GM23338 (cell line): ENCODE measurements at regions not wholly inside any gene's neighbourhood (a gene's known extent, or its start where the extent isn't known, plus 50 kb on each side); places are given as distances from the start of the nearest gene placed in this dataset.

Experiments
- ATAC-seq: fragments of 200-7000 bp; cut with Tn5 transposase; 3 replicates; pipeline ENCODE4 v1.9.1; 2020
- DNase-seq: peaks from one replicate; pipeline ENCODE4 v3.0.0-alpha.2; 2015; ENCODE audit warnings: low spot score
- H2AFZ ChIP-seq: fragments of 200-600 bp; sonication (generic); 2 replicates; pipeline ENCODE4 v1.8.0; 2016; ENCODE audit warnings: antibody characterized with exemption, mild to moderate bottlenecking, moderate library complexity
- H3F3A ChIP-seq: fragments of 200-600 bp; sonication (generic); replicated peaks from 2 replicates; pipeline ENCODE4 v1.8.0; 2017; ENCODE audit warnings: antibody characterized with exemption, mixed run types, low read depth
- H3K27ac ChIP-seq: fragments of 200-600 bp; sonication (generic); 2 replicates; pipeline ENCODE4 v1.6.1; 2016; ENCODE audit warnings: low read depth
- H3K27me3 ChIP-seq: fragments of 200-600 bp; sonication (generic); 2 replicates; pipeline ENCODE4 v1.8.0; 2016; ENCODE audit warnings: mild to moderate bottlenecking, mixed run types, moderate library complexity; ENCODE audit not compliant: insufficient read depth
- H3K36me3 ChIP-seq: fragments of 200-600 bp; sonication (generic); 2 replicates; pipeline ENCODE4 v1.8.0; 2016; ENCODE audit warnings: mild to moderate bottlenecking; ENCODE audit not compliant: insufficient read depth
- H3K4me1 ChIP-seq: fragments of 200-600 bp; sonication (generic); 2 replicates; pipeline ENCODE4 v1.8.0; 2016; ENCODE audit warnings: mild to moderate bottlenecking, moderate library complexity; ENCODE audit not compliant: insufficient read depth
- H3K4me2 ChIP-seq: fragments of 200-600 bp; sonication (generic); 2 replicates; pipeline ENCODE4 v1.7.1; 2017; ENCODE audit warnings: mixed run types
- H3K4me3 ChIP-seq: fragments of 200-600 bp; sonication (generic); 2 replicates; pipeline ENCODE4 v1.6.1; 2016; ENCODE audit warnings: mixed run types
- H3K79me2 ChIP-seq: fragments of 200-600 bp; sonication (generic); replicated peaks from 2 replicates; pipeline ENCODE4 v1.8.0; 2017; ENCODE audit warnings: mild to moderate bottlenecking; ENCODE audit not compliant: insufficient read depth
- H3K9me2 ChIP-seq: fragments of 200-600 bp; sonication (generic); 2 replicates; pipeline ENCODE4 v1.8.0; 2017; ENCODE audit not compliant: insufficient read depth
- H4K20me1 ChIP-seq: fragments of 200-600 bp; sonication (generic); replicated peaks from 2 replicates; pipeline ENCODE4 v1.8.0; 2017; ENCODE audit warnings: mild to moderate bottlenecking; ENCODE audit not compliant: insufficient read depth
- H3K27ac Mint-ChIP-seq: 2 replicates; pipeline ENCODE4 v1.8.0; 2020; ENCODE audit warnings: inconsistent platforms, mild to moderate bottlenecking, moderate library complexity, mixed read lengths
- H3K27me3 Mint-ChIP-seq: 3 replicates; pipeline ENCODE4 v1.8.0; 2022; ENCODE audit warnings: low read depth, mild to moderate bottlenecking, moderate library complexity, mixed read lengths, inconsistent platforms; ENCODE audit not compliant: insufficient read depth, poor library complexity
- H3K36me3 Mint-ChIP-seq: 3 replicates; pipeline ENCODE4 v1.8.0; 2021; ENCODE audit warnings: low read depth, mild to moderate bottlenecking, inconsistent platforms, moderate library complexity, mixed read lengths
- H3K4me1 Mint-ChIP-seq: 3 replicates; pipeline ENCODE4 v1.8.0; 2020; ENCODE audit warnings: mild to moderate bottlenecking, inconsistent platforms, mixed read lengths
- H3K4me3 Mint-ChIP-seq: 3 replicates; pipeline ENCODE4 v1.8.0; 2021; ENCODE audit warnings: moderate library complexity, mild to moderate bottlenecking, inconsistent platforms, mixed read lengths
- H3K9me3 Mint-ChIP-seq: 3 replicates; pipeline ENCODE4 v1.8.0; 2020; ENCODE audit warnings: moderate library complexity, mild to moderate bottlenecking, inconsistent platforms, mixed read lengths
- CREB1 ChIP-seq: fragments of 250-450 bp; sonication (Bioruptor Pico); IDR thresholded peaks from 2 replicates; pipeline ENCODE4 v1.5.0; 2020; ENCODE audit warnings: low read depth, mild to moderate bottlenecking, moderate library complexity
- CTCF ChIP-seq, 2 experiments: fragments of 200-600 bp in 1 of 2; sonication (generic) in 1 of 2; conservative IDR thresholded peaks; 2 replicates each; pipeline versions ENCODE4 v1.5.1 to v1.6.1; 2016 to 2017; ENCODE audit warnings: antibody characterized with exemption in 2 of 2, low read depth in 2 of 2, mild to moderate bottlenecking in 2 of 2, moderate library complexity in 1 of 2
- ETS1 ChIP-seq: IDR thresholded peaks from 2 replicates; pipeline ENCODE4 v1.6.1; 2016; ENCODE audit warnings: antibody characterized with exemption
- EZH2 ChIP-seq: fragments of 200-600 bp; sonication (generic); IDR thresholded peaks from one replicate; pipeline ENCODE4 v1.8.0; 2017; ENCODE audit warnings: antibody characterized with exemption, mild to moderate bottlenecking, low read depth; ENCODE audit not compliant: unreplicated experiment
- EZH2phosphoT487 ChIP-seq: fragments of 200-600 bp; sonication (generic); IDR thresholded peaks from one replicate; pipeline ENCODE4 v1.8.1; 2018; ENCODE audit warnings: antibody characterized with exemption; ENCODE audit not compliant: unreplicated experiment
- JUNB ChIP-seq: IDR thresholded peaks from one replicate; pipeline ENCODE4 v1.6.1; 2016; ENCODE audit warnings: antibody characterized with exemption; ENCODE audit not compliant: unreplicated experiment
- NANOG ChIP-seq: IDR thresholded peaks from 2 replicates; pipeline ENCODE4 v1.6.1; 2016; ENCODE audit warnings: antibody characterized with exemption, borderline replicate concordance
- POLR2AphosphoS5 ChIP-seq: IDR thresholded peaks from 2 replicates; pipeline ENCODE4 v1.6.1; 2016; ENCODE audit warnings: antibody characterized with exemption, low read depth
- REST ChIP-seq: IDR thresholded peaks from one replicate; pipeline ENCODE4 v1.6.1; 2018; ENCODE audit warnings: antibody characterized with exemption; ENCODE audit not compliant: unreplicated experiment
- STAT1 ChIP-seq: IDR thresholded peaks from one replicate; pipeline ENCODE4 v1.6.1; 2016; ENCODE audit warnings: antibody characterized with exemption; ENCODE audit not compliant: unreplicated experiment
- ZNF114 ChIP-seq: fragments of 250-450 bp; sonication (Bioruptor Pico); IDR thresholded peaks from 2 replicates; pipeline ENCODE4 v1.5.0; 2020; ENCODE audit warnings: mild to moderate bottlenecking, moderate library complexity
- ZNF331 ChIP-seq: fragments of 250-450 bp; sonication (Bioruptor Pico); IDR thresholded peaks from 2 replicates; pipeline ENCODE4 v1.5.0; 2020; ENCODE audit warnings: low read depth, mild to moderate bottlenecking, moderate library complexity
- ZNF462 ChIP-seq: fragments of 250-450 bp; sonication (Bioruptor Pico); IDR thresholded peaks from 2 replicates; pipeline ENCODE4 v1.5.0; 2020; ENCODE audit warnings: mild to moderate bottlenecking, moderate library complexity

GRCh38 chr2:241977557-241978300, 108.2 kb downstream of the RTP5 start:
- Mint-ChIP-seq H3K27ac (no peak overlapping the region), H3K9me3 (no peaks in the 10 kb centered on the region), H3K4me3 (no peak overlapping the region), H3K36me3 (peaks cover 5% of the 10 kb centered on the region), H3K4me1 (no peaks in the 10 kb centered on the region), H3K27me3 (peaks cover 3% of the 10 kb centered on the region)
- Histone ChIP-seq H3K27me3 (no peaks in the 10 kb centered on the region), H3K36me3 (no peaks in the 10 kb centered on the region), H3K79me2 (no peaks in the 10 kb centered on the region), H2AFZ (no peak overlapping the region), H3K27ac (no peak overlapping the region), H3K9me2 (no peaks in the 10 kb centered on the region), H4K20me1 (no peaks in the 10 kb centered on the region), H3F3A (no peaks in the 10 kb centered on the region), H3K4me2 (no peak overlapping the region), H3K4me3 (no peak overlapping the region), H3K4me1 (no peaks in the 10 kb centered on the region)
- DNase-seq (no peak), ATAC-seq (no peak)
- TF ChIP-seq ETS1 (no peak), POLR2AphosphoS5 (no peak), EZH2phosphoT487 (no peak), CREB1 (CRISPR knock-in tag) (no peak), ZNF331 (CRISPR knock-in tag) (no peak), CTCF (conservative IDR thresholded peaks at IDR 0.05; ENCODE audit: low read depth in 2 of 2) (no peak), EZH2 (no peak), NANOG (no peak), ZNF462 (CRISPR knock-in tag) (no peak), JUNB (no peak), STAT1 (no peak), ZNF114 (CRISPR knock-in tag) (no peak), REST (no peak)
